Nephron progenitor cell (in vitro differentiated cells): ENCODE measurements at regions not wholly inside any gene's neighbourhood (a gene's known extent, or its start where the extent isn't known, plus 50 kb on each side); places are given as distances from the start of the nearest gene placed in this dataset.

Experiments used
- DNase-seq: peaks from one replicate; pipeline ENCODE4 v3.0.0; 2021
- H3K27ac Mint-ChIP-seq: 2 replicates; pipeline ENCODE4 v1.8.0; 2021; ENCODE audit warnings: mild to moderate bottlenecking, moderate library complexity, mixed read lengths
- H3K27me3 Mint-ChIP-seq: 2 replicates; pipeline ENCODE4 v1.8.0; 2021; ENCODE audit warnings: mild to moderate bottlenecking, low read depth, mixed read lengths; ENCODE audit not compliant: poor library complexity
- H3K36me3 Mint-ChIP-seq: 2 replicates; pipeline ENCODE4 v1.8.0; 2021; ENCODE audit warnings: low read depth, mixed read lengths
- H3K4me1 Mint-ChIP-seq: 2 replicates; pipeline ENCODE4 v1.8.0; 2021; ENCODE audit warnings: mixed read lengths
- H3K4me3 Mint-ChIP-seq: 2 replicates; pipeline ENCODE4 v1.8.0; 2021; ENCODE audit warnings: mild to moderate bottlenecking, moderate library complexity, mixed read lengths
- H3K9me3 Mint-ChIP-seq: 2 replicates; pipeline ENCODE4 v1.8.0; 2021; ENCODE audit warnings: mild to moderate bottlenecking, moderate library complexity, mixed read lengths
- TF ChIP-seq, protein P1 (sequence below): fragments of 200-600 bp; sonication (generic); IDR thresholded peaks from 2 replicates; pipeline ENCODE4 v1.5.0; 2021; ENCODE audit warnings: antibody characterized with exemption

DNA sequence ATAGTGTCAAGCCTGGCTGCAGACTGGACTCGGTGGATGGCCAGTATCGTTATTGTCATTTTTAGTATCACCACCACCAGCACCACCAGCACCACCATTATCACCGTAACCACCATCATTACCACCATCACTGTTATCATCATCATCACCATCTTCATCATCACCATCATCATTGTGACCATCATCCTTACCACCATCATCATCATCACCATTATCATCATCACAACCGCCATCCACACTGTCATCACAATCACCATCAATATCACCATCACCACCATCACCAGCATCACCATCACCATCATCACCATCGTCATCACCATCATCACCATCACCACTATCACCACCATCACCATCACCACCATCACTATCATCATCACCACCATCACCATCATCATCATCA lies 65.6 kb downstream of the FOXL3 start:
- no peak overlapping the region for H3K27ac Mint-ChIP-seq
- no peaks in the 10 kb centered on the region for H3K36me3 Mint-ChIP-seq
- H3K9me3 Mint-ChIP-seq = no peaks in the 10 kb centered on the region
- H3K27me3 Mint-ChIP-seq = peaks cover 25% of the 10 kb centered on the region
- TF ChIP-seq, protein P1, sequence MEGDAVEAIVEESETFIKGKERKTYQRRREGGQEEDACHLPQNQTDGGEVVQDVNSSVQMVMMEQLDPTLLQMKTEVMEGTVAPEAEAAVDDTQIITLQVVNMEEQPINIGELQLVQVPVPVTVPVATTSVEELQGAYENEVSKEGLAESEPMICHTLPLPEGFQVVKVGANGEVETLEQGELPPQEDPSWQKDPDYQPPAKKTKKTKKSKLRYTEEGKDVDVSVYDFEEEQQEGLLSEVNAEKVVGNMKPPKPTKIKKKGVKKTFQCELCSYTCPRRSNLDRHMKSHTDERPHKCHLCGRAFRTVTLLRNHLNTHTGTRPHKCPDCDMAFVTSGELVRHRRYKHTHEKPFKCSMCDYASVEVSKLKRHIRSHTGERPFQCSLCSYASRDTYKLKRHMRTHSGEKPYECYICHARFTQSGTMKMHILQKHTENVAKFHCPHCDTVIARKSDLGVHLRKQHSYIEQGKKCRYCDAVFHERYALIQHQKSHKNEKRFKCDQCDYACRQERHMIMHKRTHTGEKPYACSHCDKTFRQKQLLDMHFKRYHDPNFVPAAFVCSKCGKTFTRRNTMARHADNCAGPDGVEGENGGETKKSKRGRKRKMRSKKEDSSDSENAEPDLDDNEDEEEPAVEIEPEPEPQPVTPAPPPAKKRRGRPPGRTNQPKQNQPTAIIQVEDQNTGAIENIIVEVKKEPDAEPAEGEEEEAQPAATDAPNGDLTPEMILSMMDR = no peak
- peaks cover 19% of the 10 kb centered on the region for H3K4me1 Mint-ChIP-seq
- H3K4me3 Mint-ChIP-seq = no peak overlapping the region
- DNase-seq = no peak

DNA sequence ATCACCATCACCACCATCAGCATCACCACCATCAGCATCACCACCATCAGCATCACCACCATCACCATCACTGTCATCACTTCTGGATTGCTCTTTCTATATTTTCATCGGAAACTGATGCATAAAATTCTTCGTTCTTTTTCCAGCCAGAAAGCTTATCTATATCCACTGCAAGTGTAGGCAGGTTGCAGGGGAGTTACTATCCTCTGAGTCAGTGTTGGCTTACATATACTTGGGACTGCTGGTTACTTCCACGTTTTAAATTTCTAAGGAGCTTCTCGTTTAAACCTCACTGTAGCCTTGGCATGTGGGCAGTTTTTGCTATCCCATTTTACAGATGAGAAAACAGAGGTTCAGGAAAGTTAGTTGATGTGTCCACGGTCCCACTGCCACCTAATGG lies 66.1 kb downstream of the FOXL3 start:
- H3K27ac Mint-ChIP-seq = no peak overlapping the region
- no peak for DNase-seq
- TF ChIP-seq, protein P1 = no peak
- no peaks in the 10 kb centered on the region for H3K9me3 Mint-ChIP-seq
- no peaks in the 10 kb centered on the region for H3K36me3 Mint-ChIP-seq
- H3K4me1 Mint-ChIP-seq = peaks cover 25% of the 10 kb centered on the region
- peaks cover 30% of the 10 kb centered on the region for H3K27me3 Mint-ChIP-seq
- no peak overlapping the region for H3K4me3 Mint-ChIP-seq

DNA sequence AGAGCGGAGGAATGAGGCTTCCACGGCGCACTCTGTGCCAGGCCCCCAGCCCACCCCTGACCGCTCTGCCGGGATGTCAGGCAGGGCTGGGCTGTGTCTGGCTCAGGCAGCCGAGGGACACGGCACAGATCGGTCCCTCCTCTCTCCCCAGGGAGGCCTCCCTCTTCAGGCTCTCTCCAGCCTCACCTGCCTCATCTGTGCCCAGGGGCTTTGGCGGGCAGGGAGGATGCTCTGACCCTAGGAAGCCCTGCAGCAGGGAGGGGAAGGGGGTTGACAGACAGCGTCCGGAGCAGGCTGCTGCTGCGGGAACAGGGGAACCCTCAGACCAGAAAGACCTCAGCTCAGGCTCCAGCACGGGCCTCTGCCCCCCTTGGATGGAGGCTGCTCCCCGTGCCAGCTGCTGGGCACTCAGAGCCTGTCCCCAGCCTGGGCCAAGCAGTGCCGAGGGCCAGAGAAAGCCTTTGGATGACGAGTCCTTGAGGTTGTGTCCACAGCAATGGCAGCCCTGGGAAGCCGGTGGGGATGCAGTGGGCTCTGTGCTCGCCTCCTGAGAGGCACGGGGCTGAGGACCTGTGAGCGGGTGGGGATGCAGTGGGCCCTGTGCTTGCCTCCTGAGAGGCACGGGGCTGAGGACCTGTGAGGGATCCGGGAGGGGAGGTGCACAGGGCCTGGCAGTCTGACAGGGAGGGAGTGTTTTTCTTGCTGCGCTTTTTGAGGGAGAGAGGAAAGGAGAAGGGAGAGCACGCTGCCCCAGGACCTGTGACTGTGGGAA lies 66.9 kb downstream of the FOXL3 start:
- peaks cover 29% of the 10 kb centered on the region for H3K4me1 Mint-ChIP-seq
- peaks cover 3% of the 10 kb centered on the region for H3K9me3 Mint-ChIP-seq
- H3K36me3 Mint-ChIP-seq = no peaks in the 10 kb centered on the region
- H3K4me3 Mint-ChIP-seq = no peak overlapping the region
- peak overlapping the region; percentile 16 for H3K27ac Mint-ChIP-seq
- TF ChIP-seq, protein P1 = no peak
- no peak for DNase-seq
- peaks cover 33% of the 10 kb centered on the region for H3K27me3 Mint-ChIP-seq

DNA sequence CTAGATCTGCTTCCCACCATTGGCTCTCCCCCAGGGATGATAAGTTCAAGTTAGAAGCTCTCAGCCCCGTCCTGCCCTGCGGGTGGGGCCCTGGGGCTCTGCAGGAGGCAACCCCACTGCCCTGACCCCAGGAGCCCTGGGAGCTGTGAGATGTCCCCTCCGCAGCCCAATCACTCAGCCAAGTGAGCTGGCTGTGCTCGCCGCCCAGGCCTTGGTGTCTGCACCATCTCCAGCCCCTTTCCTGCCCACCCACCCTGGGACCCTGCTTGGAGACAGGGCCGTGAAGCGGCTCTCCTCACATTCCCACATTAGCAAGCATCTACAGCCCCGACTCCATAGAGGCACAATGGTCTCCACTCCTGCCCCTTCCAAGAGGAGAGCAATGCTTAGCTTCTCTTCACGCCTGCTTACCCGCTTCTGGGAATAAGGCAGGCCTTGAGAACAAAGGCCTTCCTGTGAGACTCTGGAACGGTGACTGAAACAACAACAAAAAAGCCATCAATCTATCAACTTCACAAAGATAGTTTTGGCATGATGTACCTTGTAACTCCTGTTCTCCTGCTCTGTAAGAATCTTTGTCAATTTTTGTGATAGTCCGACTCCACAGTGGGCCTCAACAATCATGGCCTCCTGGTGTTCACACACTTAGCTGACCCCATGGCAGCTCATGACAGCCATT lies 67.7 kb downstream of the FOXL3 start:
- Mint-ChIP-seq H3K27ac (no peak overlapping the region), H3K9me3 (peaks cover 5% of the 10 kb centered on the region), H3K36me3 (no peaks in the 10 kb centered on the region), H3K4me3 (no peak overlapping the region), H3K4me1 (peaks cover 37% of the 10 kb centered on the region), H3K27me3 (peaks cover 37% of the 10 kb centered on the region)
- TF ChIP-seq, protein P1 = no peak
- no peak for DNase-seq

DNA sequence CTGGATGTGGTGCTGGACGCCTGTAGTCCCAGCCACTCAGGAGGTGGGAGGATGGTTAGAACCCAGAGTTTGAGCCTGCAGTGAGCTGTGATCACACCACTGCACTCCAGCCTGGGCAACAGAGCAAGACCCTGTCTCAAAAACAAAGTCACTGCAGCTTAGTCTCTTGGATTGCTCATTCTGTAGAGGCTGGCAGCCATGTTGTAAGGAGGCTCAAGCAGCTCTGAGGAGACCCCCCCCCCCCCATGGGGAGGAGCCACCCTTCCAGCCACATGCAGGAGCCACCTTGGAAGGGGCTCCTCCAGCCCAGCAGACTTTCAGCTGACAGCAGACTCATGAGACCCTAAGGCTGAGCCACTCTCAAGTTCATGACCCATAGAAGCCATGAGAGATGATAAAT lies 68.4 kb downstream of the FOXL3 start:
- Mint-ChIP-seq H3K4me3 (no peak overlapping the region), H3K27me3 (peaks cover 37% of the 10 kb centered on the region), H3K27ac (no peak overlapping the region), H3K36me3 (no peaks in the 10 kb centered on the region), H3K4me1 (peaks cover 42% of the 10 kb centered on the region), H3K9me3 (peaks cover 5% of the 10 kb centered on the region)
- TF ChIP-seq, protein P1 = no peak
- DNase-seq = no peak
